Erythroblast (primary cell): ENCODE measurements at regions not wholly inside any gene's neighbourhood (a gene's known extent, or its start where the extent isn't known, plus 50 kb on each side); places are given as distances from the start of the nearest gene placed in this dataset.

Experiments used
- GATA1 ChIP-seq: IDR thresholded peaks from 2 replicates; pipeline ENCODE4 v1.6.1; 2011; ENCODE audit warnings: low read depth, mild to moderate bottlenecking, control low read depth, low read length, moderate library complexity
- POLR2A ChIP-seq: IDR thresholded peaks from 2 replicates; pipeline ENCODE4 v1.6.1; 2011; ENCODE audit warnings: mild to moderate bottlenecking, low read length

- TF ChIP-seq POLR2A (no peak), GATA1 (no peak)
Measured at GRCh38 chr6:166776571-166776970, 149.5 kb upstream of the RPS6KA2 start.
